Activated naive CD4-positive, alpha-beta T cell treated with anti-CD3 and anti-CD28 coated beads, Interleukin-2, amount 50 U/mL, for 24 hours (primary cell): ENCODE measurements at regions not wholly inside any gene's neighbourhood (a gene's known extent, or its start where the extent isn't known, plus 50 kb on each side); places are given as distances from the start of the nearest gene placed in this dataset.

ENCODE experiments used
- H3K27ac Mint-ChIP-seq: one replicate; pipeline ENCODE4 v1.8.0; 2021; ENCODE audit warnings: mild to moderate bottlenecking, mixed read lengths
- H3K27me3 Mint-ChIP-seq: one replicate; pipeline ENCODE4 v1.8.0; 2021; ENCODE audit warnings: mixed read lengths
- H3K36me3 Mint-ChIP-seq: one replicate; pipeline ENCODE4 v1.8.0; 2021; ENCODE audit warnings: mixed read lengths
- H3K4me1 Mint-ChIP-seq: one replicate; pipeline ENCODE4 v1.8.0; 2021; ENCODE audit warnings: mixed read lengths
- H3K4me3 Mint-ChIP-seq: one replicate; pipeline ENCODE4 v1.8.0; 2021; ENCODE audit warnings: mild to moderate bottlenecking, mixed read lengths
- H3K9me3 Mint-ChIP-seq: one replicate; pipeline ENCODE4 v1.8.0; 2021; ENCODE audit warnings: mixed read lengths

DNA sequence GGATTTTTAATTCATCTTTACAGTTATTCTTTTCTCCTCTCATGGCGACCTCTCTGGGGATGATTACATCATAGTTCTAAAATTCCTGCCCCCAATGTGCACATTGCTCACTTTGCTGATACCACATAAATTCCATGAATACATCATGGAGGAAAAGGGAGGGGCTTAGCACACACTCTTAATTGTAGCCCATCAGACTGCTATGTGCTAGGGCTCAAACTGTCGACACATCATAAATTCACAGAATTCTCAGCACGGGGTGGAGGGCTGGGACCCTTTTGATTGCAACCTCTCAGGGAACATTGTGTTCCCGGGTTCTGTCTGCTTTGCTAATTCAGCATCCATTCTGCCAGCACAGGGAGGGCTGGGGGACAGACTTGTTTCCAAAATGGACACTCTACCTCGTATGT is 592.9 kb downstream of the BCOR start:
- no peaks in the 10 kb centered on the region for H3K36me3 Mint-ChIP-seq

DNA sequence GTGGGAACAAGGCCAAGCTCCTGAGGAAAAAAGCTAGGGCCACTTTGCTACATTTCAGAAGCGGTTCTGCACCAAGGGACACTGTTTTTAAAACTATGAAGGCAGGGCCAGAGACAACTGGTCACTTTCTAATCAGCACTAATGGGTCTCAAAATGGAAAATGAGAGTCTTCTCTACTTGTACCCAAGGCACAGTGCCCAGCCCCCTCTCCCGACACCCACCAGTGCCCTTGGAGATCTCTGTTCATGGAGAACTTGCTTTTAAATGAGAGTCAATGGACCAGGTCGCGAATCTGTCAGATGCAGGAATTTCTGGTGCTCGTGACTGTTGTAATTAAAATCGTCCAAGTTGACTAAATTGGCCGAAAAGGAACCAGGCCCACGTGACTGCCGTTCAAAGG is 591.6 kb downstream of the BCOR start:
- H3K27ac Mint-ChIP-seq: no peak overlapping the region
- no peaks in the 10 kb centered on the region for H3K36me3 Mint-ChIP-seq
- H3K4me1 Mint-ChIP-seq: peaks cover 37% of the 10 kb centered on the region
- H3K27me3 Mint-ChIP-seq: no peaks in the 10 kb centered on the region
- no peaks in the 10 kb centered on the region for H3K9me3 Mint-ChIP-seq
- no peak overlapping the region for H3K4me3 Mint-ChIP-seq

More for the DNA sequence above, 592.9 kb downstream of the BCOR start:
- H3K27ac Mint-ChIP-seq: no peak overlapping the region
- no peaks in the 10 kb centered on the region for H3K9me3 Mint-ChIP-seq
- H3K4me1 Mint-ChIP-seq: peaks cover 44% of the 10 kb centered on the region
- H3K4me3 Mint-ChIP-seq: no peak overlapping the region
- no peaks in the 10 kb centered on the region for H3K27me3 Mint-ChIP-seq

GRCh38 chrX:39507034-39507433 is 590.7 kb downstream of the BCOR start:
- Mint-ChIP-seq H3K36me3 (no peaks in the 10 kb centered on the region), H3K27me3 (no peaks in the 10 kb centered on the region), H3K27ac (no peak overlapping the region), H3K4me1 (peaks cover 37% of the 10 kb centered on the region), H3K4me3 (no peak overlapping the region), H3K9me3 (no peaks in the 10 kb centered on the region)

- peaks cover 37% of the 10 kb centered on the region for H3K4me1 Mint-ChIP-seq
- H3K27ac Mint-ChIP-seq: peak overlapping the region; percentile 17
- no peaks in the 10 kb centered on the region for H3K9me3 Mint-ChIP-seq
- no peaks in the 10 kb centered on the region for H3K27me3 Mint-ChIP-seq
- H3K36me3 Mint-ChIP-seq: no peaks in the 10 kb centered on the region
- peak overlapping the region; percentile 65 for H3K4me3 Mint-ChIP-seq
Observed at GRCh38 chrX:39507617-39508299, 590.0 kb downstream of the BCOR start.

DNA sequence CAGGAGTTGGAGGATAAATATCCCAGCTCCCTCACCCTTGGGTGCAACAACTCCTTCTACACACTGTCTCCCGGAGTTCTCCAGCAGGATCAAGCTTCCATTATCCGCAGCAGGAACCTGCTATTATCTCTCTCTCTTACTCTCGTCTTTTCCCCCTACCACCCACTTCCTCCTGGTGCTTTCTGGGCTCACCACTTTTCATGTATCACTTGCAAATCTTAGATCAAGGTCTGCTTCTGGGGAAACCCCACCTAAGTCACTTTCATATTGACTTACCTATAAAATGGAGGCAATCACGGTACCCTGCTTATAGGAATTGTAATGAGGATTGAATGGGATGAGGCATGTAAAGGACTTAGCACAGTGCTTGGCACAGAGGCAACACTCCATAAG is 589.5 kb downstream of the BCOR start:
- Mint-ChIP-seq H3K4me1 (peaks cover 37% of the 10 kb centered on the region), H3K36me3 (no peaks in the 10 kb centered on the region), H3K4me3 (peak overlapping the region; percentile 65), H3K27ac (peak overlapping the region; percentile 93), H3K27me3 (no peaks in the 10 kb centered on the region), H3K9me3 (no peaks in the 10 kb centered on the region)

DNA sequence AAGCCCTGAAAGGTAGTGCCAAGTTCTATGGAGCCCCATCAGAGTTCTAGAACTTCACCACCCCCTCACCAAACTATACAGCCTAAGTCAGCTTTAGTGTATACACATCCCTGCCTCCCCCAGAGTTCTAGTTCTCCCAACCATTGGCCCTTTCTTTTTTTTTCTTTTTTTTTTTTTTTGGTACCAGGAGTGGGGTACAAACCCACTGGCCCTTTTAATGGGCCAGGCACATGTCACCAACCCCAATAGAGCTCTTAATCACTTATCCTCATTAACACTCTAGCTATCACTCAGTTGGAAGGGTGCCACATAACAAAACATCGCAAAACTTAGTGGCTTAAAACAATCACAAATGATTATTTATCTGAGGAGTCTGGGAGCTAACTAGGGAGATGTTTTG is 588.6 kb downstream of the BCOR start:
- Mint-ChIP-seq H3K4me1 (peaks cover 32% of the 10 kb centered on the region), H3K36me3 (no peaks in the 10 kb centered on the region), H3K27me3 (no peaks in the 10 kb centered on the region), H3K27ac (peak overlapping the region; percentile 62), H3K4me3 (peak overlapping the region; percentile 4), H3K9me3 (no peaks in the 10 kb centered on the region)

GRCh38 chrX:39513836-39514235 is 583.9 kb downstream of the BCOR start:
- H3K36me3 Mint-ChIP-seq: no peaks in the 10 kb centered on the region
- H3K27ac Mint-ChIP-seq: no peak overlapping the region
- peaks cover 9% of the 10 kb centered on the region for H3K4me1 Mint-ChIP-seq
- no peaks in the 10 kb centered on the region for H3K9me3 Mint-ChIP-seq
- no peak overlapping the region for H3K4me3 Mint-ChIP-seq
- no peaks in the 10 kb centered on the region for H3K27me3 Mint-ChIP-seq

DNA sequence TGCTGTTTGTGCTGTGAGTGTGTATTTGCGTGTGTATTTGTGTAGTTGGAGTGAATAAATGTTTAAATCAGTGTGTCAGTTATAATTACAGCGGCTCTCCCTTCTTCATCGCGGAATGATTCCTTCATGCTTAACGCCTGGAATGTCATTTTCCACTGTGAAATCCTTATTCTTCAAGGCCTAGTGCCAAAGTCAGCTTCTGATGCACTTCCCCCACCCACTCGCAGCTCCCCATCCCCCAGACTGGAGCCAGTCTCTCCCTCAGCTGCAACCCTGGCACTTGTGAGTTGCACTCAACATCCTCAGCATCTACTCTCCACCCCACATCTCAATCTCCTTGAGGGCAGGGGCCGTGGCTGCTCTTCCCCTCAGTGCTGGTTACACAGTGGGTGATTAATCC is 583.0 kb downstream of the BCOR start:
- no peaks in the 10 kb centered on the region for H3K27me3 Mint-ChIP-seq
- H3K27ac Mint-ChIP-seq: no peak overlapping the region
- no peak overlapping the region for H3K4me3 Mint-ChIP-seq
- no peaks in the 10 kb centered on the region for H3K4me1 Mint-ChIP-seq
- no peaks in the 10 kb centered on the region for H3K9me3 Mint-ChIP-seq
- H3K36me3 Mint-ChIP-seq: no peaks in the 10 kb centered on the region

- no peaks in the 10 kb centered on the region for H3K36me3 Mint-ChIP-seq
- H3K4me3 Mint-ChIP-seq: no peak overlapping the region
- H3K27ac Mint-ChIP-seq: no peak overlapping the region
- no peaks in the 10 kb centered on the region for H3K27me3 Mint-ChIP-seq
- H3K9me3 Mint-ChIP-seq: no peaks in the 10 kb centered on the region
- no peaks in the 10 kb centered on the region for H3K4me1 Mint-ChIP-seq
Observed at GRCh38 chrX:39516427-39516841, 581.3 kb downstream of the BCOR start.

GRCh38 chrX:39518476-39519029 is 579.2 kb downstream of the BCOR start:
- no peaks in the 10 kb centered on the region for H3K27me3 Mint-ChIP-seq
- H3K4me1 Mint-ChIP-seq: no peaks in the 10 kb centered on the region
- H3K4me3 Mint-ChIP-seq: no peak overlapping the region

GRCh38 chrX:39519030-39519488 is 578.7 kb downstream of the BCOR start:
- Mint-ChIP-seq H3K4me1 (no peaks in the 10 kb centered on the region), H3K36me3 (no peaks in the 10 kb centered on the region), H3K4me3 (no peak overlapping the region), H3K27ac (no peak overlapping the region), H3K27me3 (no peaks in the 10 kb centered on the region), H3K9me3 (no peaks in the 10 kb centered on the region)

More at GRCh38 chrX:39518476-39519029, 579.2 kb downstream of the BCOR start:
- Mint-ChIP-seq H3K9me3 (no peaks in the 10 kb centered on the region), H3K27ac (no peak overlapping the region), H3K36me3 (no peaks in the 10 kb centered on the region)

DNA sequence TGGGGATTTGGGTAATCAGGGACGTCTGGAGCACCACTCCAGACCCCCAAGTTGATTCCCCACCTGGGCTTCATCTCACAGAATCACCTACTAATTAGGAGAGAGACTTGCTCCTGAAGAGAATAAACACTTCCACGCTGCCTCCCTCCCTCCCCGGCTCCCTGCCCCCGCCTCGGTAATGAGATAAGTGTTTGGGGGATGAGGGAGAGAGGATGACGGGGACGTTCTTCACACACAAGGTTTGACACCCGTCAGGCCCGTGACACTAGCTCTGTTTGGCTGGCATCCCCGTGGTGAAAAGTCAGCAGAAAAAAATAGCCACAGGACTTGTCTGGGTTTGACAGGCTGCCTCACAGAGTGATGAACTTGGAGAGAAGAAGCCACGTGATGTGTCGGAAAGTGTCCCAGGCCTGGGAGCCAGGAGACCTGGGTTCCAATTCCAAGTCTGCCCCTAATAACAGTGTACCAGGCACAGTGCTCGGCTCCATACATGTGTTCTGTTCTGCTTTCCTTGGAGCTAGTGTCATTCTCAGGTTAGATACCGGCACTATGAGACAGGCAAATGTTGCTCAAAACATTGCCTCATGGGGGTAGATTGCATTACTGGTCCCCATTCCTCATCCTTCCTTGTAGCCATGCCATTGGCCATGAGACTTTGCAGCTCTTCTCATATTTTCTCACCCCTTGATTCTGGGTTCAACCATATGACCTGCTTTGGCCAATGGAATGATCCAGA is 578.0 kb downstream of the BCOR start:
- H3K27me3 Mint-ChIP-seq: no peaks in the 10 kb centered on the region
- no peak overlapping the region for H3K4me3 Mint-ChIP-seq
- no peaks in the 10 kb centered on the region for H3K36me3 Mint-ChIP-seq
- peak overlapping the region; percentile 55 for H3K27ac Mint-ChIP-seq
- no peaks in the 10 kb centered on the region for H3K9me3 Mint-ChIP-seq
- no peaks in the 10 kb centered on the region for H3K4me1 Mint-ChIP-seq

- no peak overlapping the region for H3K27ac Mint-ChIP-seq
- H3K4me1 Mint-ChIP-seq: no peaks in the 10 kb centered on the region
- H3K36me3 Mint-ChIP-seq: no peaks in the 10 kb centered on the region
Observed at GRCh38 chrX:39525758-39526157, 572.0 kb downstream of the BCOR start.

GRCh38 chrX:39527025-39527424 is 570.7 kb downstream of the BCOR start:
- no peaks in the 10 kb centered on the region for H3K4me1 Mint-ChIP-seq
- no peaks in the 10 kb centered on the region for H3K27me3 Mint-ChIP-seq
- H3K9me3 Mint-ChIP-seq: no peaks in the 10 kb centered on the region
- H3K36me3 Mint-ChIP-seq: no peaks in the 10 kb centered on the region
- no peak overlapping the region for H3K27ac Mint-ChIP-seq
- no peak overlapping the region for H3K4me3 Mint-ChIP-seq

More at GRCh38 chrX:39525758-39526157, 572.0 kb downstream of the BCOR start:
- H3K27me3 Mint-ChIP-seq: no peaks in the 10 kb centered on the region
- H3K4me3 Mint-ChIP-seq: no peak overlapping the region
- no peaks in the 10 kb centered on the region for H3K9me3 Mint-ChIP-seq

GRCh38 chrX:39528161-39528916 is 569.4 kb downstream of the BCOR start:
- Mint-ChIP-seq H3K4me3 (no peak overlapping the region), H3K9me3 (no peaks in the 10 kb centered on the region), H3K27ac (no peak overlapping the region), H3K4me1 (peaks cover 8% of the 10 kb centered on the region), H3K36me3 (no peaks in the 10 kb centered on the region), H3K27me3 (no peaks in the 10 kb centered on the region)
